ENCODE measurements at regions not wholly inside any gene's neighbourhood (a gene's known extent, or its start where the extent isn't known, plus 50 kb on each side); places are given as distances from the start of the nearest gene placed in this dataset.

DNA sequence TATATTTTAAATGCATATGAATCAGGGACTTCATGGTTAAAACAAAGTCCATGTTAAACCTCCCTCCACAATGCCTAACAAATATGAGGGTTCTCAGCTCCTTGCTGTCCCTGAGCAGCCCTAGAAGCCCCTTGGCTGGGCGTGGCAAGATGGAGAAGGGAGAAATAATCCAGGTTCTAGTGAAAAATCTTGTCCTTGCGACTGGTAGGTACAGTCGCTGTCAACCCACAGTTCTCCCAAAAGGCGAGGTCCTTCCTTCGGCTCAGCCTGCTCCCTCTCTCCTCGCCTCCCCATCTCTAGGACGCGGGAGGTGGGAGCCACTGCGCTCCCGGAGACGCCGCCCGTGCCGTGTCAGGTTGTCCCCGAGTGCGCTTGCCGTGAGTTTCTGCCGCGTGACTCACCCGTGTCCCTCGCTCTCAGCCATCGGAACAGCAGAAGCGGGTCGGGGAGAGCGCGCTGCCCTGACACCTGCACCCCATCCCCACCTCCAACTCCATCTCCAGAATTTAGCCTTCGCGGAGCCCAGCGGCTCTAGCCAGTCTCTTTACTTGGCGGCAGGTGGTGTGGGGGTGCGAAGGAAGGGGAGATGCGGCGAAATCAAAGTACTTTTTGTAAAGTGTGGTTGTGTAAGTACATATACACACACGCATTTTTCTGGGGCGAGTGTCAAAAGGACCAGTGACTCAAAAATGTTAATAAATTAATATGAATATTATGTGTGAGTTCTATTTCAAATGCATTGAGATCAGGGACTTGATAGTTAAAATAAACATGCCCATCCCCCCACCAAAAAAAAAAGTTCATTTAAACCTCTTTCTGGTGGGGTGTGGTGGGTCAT is 65.1 kb upstream of the TMEM17 start:
- TF ChIP-seq, protein P1, sequence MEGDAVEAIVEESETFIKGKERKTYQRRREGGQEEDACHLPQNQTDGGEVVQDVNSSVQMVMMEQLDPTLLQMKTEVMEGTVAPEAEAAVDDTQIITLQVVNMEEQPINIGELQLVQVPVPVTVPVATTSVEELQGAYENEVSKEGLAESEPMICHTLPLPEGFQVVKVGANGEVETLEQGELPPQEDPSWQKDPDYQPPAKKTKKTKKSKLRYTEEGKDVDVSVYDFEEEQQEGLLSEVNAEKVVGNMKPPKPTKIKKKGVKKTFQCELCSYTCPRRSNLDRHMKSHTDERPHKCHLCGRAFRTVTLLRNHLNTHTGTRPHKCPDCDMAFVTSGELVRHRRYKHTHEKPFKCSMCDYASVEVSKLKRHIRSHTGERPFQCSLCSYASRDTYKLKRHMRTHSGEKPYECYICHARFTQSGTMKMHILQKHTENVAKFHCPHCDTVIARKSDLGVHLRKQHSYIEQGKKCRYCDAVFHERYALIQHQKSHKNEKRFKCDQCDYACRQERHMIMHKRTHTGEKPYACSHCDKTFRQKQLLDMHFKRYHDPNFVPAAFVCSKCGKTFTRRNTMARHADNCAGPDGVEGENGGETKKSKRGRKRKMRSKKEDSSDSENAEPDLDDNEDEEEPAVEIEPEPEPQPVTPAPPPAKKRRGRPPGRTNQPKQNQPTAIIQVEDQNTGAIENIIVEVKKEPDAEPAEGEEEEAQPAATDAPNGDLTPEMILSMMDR (IDR thresholded peaks at IDR 0.05) = no peak
- TF ChIP-seq POLR2AphosphoS5 (IDR thresholded peaks at IDR 0.05) = no peak
